HEK293 (cell line): ENCODE measurements at regions not wholly inside any gene's neighbourhood (a gene's known extent, or its start where the extent isn't known, plus 50 kb on each side); places are given as distances from the start of the nearest gene placed in this dataset.

Source experiments
- YY1 ChIP-seq: fragments of 450-650 bp; formaldehyde crosslinking; IDR thresholded peaks from 2 replicates; pipeline ENCODE4 v1.5.1; 2018; ENCODE audit warnings: missing biosample characterization, missing genetic modification characterization
- ZBTB8A ChIP-seq: fragments of 450-650 bp; formaldehyde crosslinking; IDR thresholded peaks from 2 replicates; pipeline ENCODE4 v1.5.1; 2016; ENCODE audit warnings: missing biosample characterization, missing genetic modification characterization
- ZIC2 ChIP-seq: fragments of 450-650 bp; formaldehyde crosslinking; IDR thresholded peaks from 2 replicates; pipeline ENCODE4 v1.5.1; 2016; ENCODE audit warnings: missing biosample characterization, missing genetic modification characterization
- ZNF335 ChIP-seq: fragments of 450-650 bp; formaldehyde crosslinking; conservative IDR thresholded peaks from 2 replicates; pipeline ENCODE4 v1.5.1; 2016; ENCODE audit warnings: missing biosample characterization, missing genetic modification characterization
- ZNF354C ChIP-seq: fragments of 450-650 bp; formaldehyde crosslinking; IDR thresholded peaks from 2 replicates; pipeline ENCODE4 v1.5.1; 2016; ENCODE audit warnings: missing biosample characterization, missing genetic modification characterization, low read depth, borderline replicate concordance
- ZNF426 ChIP-seq: fragments of 450-650 bp; formaldehyde crosslinking; IDR thresholded peaks from 2 replicates; pipeline ENCODE4 v1.5.1; 2017; ENCODE audit warnings: missing biosample characterization, missing genetic modification characterization, mild to moderate bottlenecking, inconsistent platforms, moderate library complexity
- ZNF561 ChIP-seq: fragments of 450-650 bp; IDR thresholded peaks from 2 replicates; pipeline ENCODE4 v1.5.1; 2018; ENCODE audit warnings: missing biosample characterization, missing genetic modification characterization, borderline replicate concordance
- TF ChIP-seq, protein P1 (sequence below): fragments of 450-650 bp; formaldehyde crosslinking; IDR thresholded peaks from 2 replicates; pipeline ENCODE4 v1.5.1; 2016; ENCODE audit warnings: missing biosample characterization, missing genetic modification characterization
- TF ChIP-seq, protein P2 (sequence below): fragments of 450-650 bp; formaldehyde crosslinking; IDR thresholded peaks from 2 replicates; pipeline ENCODE4 v1.5.1; 2016; ENCODE audit warnings: missing biosample characterization, missing genetic modification characterization
- TF ChIP-seq, protein P3 (sequence below): fragments of 450-650 bp; formaldehyde crosslinking; IDR thresholded peaks from 2 replicates; pipeline ENCODE4 v1.5.1; 2017; ENCODE audit warnings: missing biosample characterization, missing genetic modification characterization

DNA sequence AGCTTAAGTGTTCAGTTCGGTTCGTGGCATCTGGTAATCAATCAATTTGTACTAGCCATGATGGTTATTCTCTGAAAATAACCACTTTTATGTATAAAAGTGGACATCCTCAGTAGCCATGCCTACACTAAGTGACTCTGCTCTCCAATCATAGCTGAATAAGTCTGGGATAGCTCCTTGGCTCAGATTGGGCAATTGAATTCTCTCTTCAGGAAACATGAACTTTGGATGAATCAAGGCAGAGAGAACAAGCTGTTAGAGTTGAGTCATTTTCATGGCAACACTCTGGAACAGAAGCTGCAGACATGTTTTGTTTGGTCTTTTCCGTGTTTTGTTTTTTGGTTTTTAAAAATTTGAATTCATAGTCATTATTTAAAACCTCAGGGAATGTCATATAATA lies 66.8 kb upstream of the TMEM164 start:
- TF ChIP-seq YY1 (tag by site-specific recombination) (no peak), ZNF335 (no peak), ZIC2 (tag by site-specific recombination) (no peak), ZBTB8A (tag by site-specific recombination) (no peak), ZNF561 (tag by site-specific recombination) (no peak), ZNF426 (tag by site-specific recombination) (no peak), ZNF354C (tag by site-specific recombination) (no peak)
- TF ChIP-seq, protein P1, sequence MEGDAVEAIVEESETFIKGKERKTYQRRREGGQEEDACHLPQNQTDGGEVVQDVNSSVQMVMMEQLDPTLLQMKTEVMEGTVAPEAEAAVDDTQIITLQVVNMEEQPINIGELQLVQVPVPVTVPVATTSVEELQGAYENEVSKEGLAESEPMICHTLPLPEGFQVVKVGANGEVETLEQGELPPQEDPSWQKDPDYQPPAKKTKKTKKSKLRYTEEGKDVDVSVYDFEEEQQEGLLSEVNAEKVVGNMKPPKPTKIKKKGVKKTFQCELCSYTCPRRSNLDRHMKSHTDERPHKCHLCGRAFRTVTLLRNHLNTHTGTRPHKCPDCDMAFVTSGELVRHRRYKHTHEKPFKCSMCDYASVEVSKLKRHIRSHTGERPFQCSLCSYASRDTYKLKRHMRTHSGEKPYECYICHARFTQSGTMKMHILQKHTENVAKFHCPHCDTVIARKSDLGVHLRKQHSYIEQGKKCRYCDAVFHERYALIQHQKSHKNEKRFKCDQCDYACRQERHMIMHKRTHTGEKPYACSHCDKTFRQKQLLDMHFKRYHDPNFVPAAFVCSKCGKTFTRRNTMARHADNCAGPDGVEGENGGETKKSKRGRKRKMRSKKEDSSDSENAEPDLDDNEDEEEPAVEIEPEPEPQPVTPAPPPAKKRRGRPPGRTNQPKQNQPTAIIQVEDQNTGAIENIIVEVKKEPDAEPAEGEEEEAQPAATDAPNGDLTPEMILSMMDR (tag by site-specific recombination): no peak
- TF ChIP-seq, protein P2, sequence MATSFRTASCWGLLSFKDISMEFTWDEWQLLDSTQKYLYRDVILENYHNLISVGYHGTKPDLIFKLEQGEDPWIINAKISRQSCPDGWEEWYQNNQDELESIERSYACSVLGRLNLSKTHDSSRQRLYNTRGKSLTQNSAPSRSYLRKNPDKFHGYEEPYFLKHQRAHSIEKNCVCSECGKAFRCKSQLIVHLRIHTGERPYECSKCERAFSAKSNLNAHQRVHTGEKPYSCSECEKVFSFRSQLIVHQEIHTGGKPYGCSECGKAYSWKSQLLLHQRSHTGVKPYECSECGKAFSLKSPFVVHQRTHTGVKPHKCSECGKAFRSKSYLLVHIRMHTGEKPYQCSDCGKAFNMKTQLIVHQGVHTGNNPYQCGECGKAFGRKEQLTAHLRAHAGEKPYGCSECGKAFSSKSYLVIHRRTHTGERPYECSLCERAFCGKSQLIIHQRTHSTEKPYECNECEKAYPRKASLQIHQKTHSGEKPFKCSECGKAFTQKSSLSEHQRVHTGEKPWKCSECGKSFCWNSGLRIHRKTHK (tag by site-specific recombination): no peak
- TF ChIP-seq, protein P3, sequence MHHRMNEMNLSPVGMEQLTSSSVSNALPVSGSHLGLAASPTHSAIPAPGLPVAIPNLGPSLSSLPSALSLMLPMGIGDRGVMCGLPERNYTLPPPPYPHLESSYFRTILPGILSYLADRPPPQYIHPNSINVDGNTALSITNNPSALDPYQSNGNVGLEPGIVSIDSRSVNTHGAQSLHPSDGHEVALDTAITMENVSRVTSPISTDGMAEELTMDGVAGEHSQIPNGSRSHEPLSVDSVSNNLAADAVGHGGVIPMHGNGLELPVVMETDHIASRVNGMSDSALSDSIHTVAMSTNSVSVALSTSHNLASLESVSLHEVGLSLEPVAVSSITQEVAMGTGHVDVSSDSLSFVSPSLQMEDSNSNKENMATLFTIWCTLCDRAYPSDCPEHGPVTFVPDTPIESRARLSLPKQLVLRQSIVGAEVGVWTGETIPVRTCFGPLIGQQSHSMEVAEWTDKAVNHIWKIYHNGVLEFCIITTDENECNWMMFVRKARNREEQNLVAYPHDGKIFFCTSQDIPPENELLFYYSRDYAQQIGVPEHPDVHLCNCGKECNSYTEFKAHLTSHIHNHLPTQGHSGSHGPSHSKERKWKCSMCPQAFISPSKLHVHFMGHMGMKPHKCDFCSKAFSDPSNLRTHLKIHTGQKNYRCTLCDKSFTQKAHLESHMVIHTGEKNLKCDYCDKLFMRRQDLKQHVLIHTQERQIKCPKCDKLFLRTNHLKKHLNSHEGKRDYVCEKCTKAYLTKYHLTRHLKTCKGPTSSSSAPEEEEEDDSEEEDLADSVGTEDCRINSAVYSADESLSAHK (tag by site-specific recombination): no peak
